NCI-H128 (cell line): ENCODE measurements at regions not wholly inside any gene's neighbourhood (a gene's known extent, or its start where the extent isn't known, plus 50 kb on each side); places are given as distances from the start of the nearest gene placed in this dataset.

Experiments used
- DNase-seq: peaks from one replicate; lab custom pipeline; 2025; ENCODE audit not compliant: unreplicated experiment; lab: John Stamatoyannopoulos, UW

DNA sequence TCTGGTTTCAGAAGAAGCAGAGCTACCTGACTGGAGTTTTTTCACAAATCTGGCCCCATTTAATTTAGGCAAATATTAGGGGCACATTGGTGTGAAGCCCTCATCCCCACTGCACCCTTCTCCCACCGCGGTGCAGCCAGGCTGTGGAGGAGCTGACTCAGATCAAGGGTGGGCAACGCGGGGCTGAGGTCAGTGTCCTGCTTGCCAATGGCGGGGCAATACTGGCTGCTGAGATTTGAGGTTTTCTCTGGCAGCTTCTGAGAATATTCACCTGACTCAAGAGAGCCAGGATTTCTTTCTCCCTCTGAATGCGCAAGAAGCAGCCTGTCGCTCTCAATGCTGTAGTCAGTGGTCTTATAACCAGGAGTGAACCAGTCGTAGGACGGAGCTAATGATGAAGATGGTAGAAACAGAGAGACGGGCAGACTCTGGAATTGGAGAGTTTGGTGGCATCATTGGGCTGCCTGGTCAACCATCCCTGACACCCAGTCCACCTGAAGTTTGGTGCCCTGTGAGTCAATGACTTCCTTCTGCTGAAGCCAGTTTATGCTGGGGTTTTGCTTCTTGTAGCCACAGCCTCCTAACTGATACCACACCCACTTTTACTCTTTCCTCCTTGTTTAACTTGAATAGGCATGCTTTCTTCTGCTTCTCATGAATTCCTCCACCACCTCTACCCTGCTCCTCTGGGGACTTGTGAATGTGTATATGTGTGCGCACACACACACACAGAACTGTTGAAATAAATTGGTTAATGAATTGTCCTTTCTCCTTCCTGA is 123.7 kb upstream of the CTBP2 start:
- DNase-seq, result no peak

DNA sequence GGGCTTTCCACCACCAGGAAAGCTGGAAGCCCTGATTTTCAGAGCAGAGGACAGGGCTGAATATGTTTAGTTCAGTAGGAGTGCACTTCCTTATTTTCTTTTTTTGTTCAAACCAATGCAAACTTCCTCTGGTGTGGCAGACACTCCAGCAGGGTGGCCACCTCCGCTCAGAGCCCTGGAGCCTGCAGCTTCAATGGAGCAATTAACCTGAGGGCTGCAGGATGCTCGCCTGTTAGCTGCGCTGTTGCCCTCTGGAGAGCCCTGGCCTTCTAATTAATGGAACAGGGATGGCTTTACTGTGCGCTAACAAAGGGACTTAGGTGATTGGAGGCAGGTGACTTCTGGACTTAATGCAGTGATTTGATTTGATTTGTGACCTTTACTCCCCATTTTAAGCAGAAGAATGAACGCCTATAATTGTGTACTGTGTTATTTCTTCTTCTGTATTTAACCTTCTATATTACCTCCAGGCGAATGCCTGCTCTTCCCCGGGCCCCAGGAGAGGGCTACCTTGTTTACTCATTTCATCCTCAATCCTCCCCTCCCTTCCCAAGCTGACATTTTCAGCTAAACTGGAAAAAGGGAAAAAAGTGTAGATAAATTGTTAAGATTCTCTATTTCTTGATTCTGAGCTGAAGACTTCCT is 123.0 kb upstream of the CTBP2 start:
- no peak for DNase-seq

- DNase-seq, result no peak
Observed at GRCh38 chr10:125281091-125281490, 120.7 kb upstream of the CTBP2 start.

- no peak for DNase-seq
Observed at GRCh38 chr10:125276133-125276532, 115.8 kb upstream of the CTBP2 start.

DNA sequence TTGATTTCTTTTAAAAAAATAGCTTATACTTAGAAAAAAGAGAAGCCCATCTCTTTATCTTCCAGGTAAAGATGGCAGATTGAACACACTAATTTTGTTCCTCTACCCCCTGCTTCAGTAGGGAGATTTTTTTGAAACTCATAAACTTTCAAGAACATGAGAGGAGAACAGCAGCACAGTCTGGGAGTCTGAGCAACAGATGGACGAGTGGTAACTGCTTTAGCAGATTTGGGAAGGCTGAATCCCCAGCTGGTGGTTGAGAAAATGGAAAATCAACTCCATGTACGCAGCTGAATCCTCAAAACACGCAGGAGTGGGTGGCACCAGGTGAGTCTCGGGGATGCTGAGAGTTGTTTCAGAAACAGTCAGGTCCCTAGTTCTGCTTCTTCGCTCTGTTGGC is 114.6 kb upstream of the CTBP2 start:
- no peak for DNase-seq

DNA sequence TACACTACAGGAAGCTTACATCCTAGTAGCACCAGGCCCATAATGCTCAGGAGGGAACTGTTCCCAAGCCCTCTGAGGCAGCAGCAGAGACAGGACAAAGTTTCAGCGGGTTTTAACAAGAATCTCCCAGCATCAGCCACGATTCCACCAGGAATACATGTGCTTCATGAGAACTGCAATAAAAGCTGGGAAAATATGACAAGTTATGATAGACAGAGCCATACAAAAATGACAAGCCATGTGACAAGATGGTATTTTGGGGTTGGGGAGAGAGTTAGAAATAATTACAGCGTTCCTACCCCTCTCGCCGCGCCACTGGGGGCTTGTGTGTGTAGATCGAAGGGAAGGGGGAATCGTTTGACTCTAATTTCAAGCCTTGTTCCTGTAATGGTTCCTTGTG is 112.7 kb upstream of the CTBP2 start:
- DNase-seq, result no peak

- DNase-seq, result no peak
Observed at GRCh38 chr10:125269716-125270115, 109.4 kb upstream of the CTBP2 start.

DNA sequence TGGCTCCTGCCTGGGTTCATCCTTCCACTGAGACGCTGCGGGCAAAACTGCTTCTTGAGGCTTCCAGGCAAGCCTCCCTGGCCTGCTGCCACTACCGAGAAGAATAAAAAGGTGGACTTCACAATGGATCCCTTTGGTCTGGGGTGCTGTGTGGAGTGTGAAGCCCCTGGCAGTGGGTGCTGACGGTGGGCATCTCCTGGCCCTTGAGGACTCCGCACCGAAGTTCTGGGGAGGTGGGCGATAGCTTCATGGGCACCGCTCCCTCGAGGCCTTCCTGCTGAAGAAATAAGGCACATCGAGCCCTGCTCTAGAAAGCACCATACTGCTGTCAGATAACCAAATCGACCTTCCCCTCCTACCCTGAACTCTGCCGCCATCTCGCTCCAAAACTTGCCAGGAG is 106.6 kb upstream of the CTBP2 start:
- no peak for DNase-seq

- no peak for DNase-seq
Observed at GRCh38 chr10:125266541-125266940, 106.2 kb upstream of the CTBP2 start.

- DNase-seq, result no peak
Observed at GRCh38 chr10:125265579-125265955, 105.2 kb upstream of the CTBP2 start.

GRCh38 chr10:125264757-125265578 is 104.6 kb upstream of the CTBP2 start:
- no peak for DNase-seq

GRCh38 chr10:125264091-125264490 is 103.7 kb upstream of the CTBP2 start:
- DNase-seq, result no peak

- no peak for DNase-seq
Observed at GRCh38 chr10:125263551-125263950, 103.2 kb upstream of the CTBP2 start.

GRCh38 chr10:125262920-125263319 is 102.6 kb upstream of the CTBP2 start:
- DNase-seq, result no peak

- no peak for DNase-seq
Observed at GRCh38 chr10:125262409-125262808, 102.0 kb upstream of the CTBP2 start.

DNA sequence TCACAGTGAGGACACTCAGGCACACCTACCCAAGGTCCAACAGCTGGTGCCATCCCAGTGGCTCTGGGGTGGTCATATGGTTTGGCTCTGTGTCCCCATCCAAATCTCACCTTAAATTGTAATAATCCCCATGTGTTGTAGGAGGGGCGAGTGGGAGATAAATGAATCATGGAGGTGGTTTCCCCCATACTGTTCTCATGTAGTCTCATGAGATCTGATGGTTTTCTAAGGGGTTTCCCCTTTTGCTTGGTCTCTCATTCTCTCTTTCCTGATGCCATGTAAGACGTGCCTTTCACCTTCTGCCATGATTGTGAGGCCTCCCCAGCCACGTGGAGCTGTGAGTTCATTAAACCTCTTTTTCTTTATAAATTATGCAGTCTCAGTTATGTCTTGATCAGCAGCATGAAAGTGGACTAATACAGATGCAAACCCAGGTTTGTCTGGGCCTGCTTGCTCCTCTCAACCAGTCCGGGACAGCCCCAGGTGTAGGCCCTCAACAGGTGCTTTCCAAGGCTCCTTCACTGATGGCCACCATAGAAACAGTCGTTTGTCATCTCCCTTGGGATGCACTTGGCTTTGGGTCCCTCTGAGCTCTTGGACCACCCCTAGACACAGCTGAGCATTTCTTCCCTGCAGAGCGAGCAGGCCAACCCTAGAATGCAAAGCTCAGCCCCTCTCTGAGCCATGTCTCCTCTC is 101.3 kb upstream of the CTBP2 start:
- no peak for DNase-seq

- no peak for DNase-seq
Observed at GRCh38 chr10:125260260-125260659, 99.9 kb upstream of the CTBP2 start.

DNA sequence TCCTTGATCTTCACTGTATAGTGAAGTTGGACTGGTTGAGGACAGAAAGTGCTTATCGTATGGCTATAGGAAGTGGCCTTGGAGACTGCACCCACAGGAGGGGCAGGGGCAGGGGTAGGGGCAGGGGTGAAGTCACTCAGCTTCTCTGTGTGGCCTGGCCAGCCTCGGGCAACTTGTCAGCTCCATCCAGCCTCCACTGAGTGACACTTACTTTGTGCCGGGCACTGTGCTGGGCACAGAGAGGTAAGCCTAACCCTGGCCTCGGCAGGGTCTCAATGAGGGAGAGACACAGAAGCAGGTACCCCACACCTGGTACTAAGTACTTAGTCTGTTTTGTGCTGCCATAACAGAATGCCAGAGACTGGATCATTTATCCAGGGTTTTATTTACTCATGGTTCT is 99.3 kb upstream of the CTBP2 start:
- DNase-seq, result no peak

DNA sequence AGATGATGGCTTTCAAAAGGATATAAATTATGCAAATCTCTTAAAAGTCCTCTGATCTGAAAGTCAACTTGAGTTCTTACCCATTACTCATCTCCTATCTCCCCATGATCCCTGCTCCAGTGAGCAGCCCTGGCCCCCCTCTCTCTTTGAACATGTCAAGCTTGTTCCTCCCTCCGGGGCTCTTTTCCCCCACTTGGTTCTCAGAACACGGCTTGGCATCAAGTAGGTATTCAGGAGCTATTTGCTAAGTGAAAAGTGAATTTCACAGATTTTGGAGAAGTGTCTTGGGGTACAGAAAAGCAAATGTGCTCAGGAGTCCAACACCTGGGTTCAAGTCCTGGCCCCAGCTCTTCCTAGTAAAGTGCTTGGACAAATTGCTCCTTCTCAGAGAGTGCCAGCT is 98.3 kb upstream of the CTBP2 start:
- DNase-seq, result no peak

DNA sequence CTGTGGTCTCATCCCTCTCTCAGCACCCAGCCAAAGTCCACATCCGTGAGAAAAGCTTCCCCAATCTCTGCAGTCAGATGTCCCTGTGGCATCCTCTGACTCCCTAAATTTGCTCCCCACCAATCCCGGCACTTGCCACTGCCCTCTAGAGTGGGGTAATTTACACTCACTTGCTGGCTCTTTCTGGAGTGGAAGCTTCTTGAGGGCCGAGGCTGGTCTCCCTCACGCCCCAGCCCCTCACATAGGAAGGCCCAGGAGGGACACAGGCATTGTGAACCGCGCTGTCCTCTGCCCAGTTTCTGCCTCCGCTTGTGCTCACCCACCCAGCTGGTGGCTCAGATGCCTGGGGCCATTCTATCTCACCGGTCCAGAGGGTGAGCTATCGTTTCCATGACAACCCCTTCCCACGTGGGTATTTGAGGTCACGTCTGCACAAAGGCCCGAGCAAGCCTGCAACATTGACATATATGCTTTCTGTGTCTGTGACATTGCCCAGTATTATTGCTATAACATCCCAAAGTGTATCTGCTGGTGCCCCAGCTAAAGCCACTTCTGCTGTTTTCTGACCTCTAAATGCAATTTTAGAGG is 97.3 kb upstream of the CTBP2 start:
- no peak for DNase-seq

- DNase-seq, result no peak
Observed at GRCh38 chr10:125256026-125256425, 95.7 kb upstream of the CTBP2 start.
